ENCODE measurements at regions not wholly inside any gene's neighbourhood (a gene's known extent, or its start where the extent isn't known, plus 50 kb on each side); places are given as distances from the start of the nearest gene placed in this dataset.

GRCh38 chr22:48849219-48849912 lies 978.3 kb downstream of the BRD1 start:
- Histone ChIP-seq H3K4me3 (ENCODE audit: low read depth, low read length) (no peak overlapping the region), H3K36me3 (ENCODE audit: control insufficient read depth, insufficient read depth, low read length) (no peaks in the 10 kb centered on the region), H3K27me3 (ENCODE audit: control insufficient read depth, insufficient read depth, low read length) (no peaks in the 10 kb centered on the region)
- no peak for TF ChIP-seq CTCF (IDR thresholded peaks at IDR 0.05; ENCODE audit: insufficient read depth, low read length, severe bottlenecking)
- no peak for FAIRE-seq
- no peak for DNase-seq (ENCODE audit: low read depth)

- Histone ChIP-seq H3K36me3 (ENCODE audit: control insufficient read depth, insufficient read depth, low read length) (no peaks in the 10 kb centered on the region), H3K27me3 (ENCODE audit: control insufficient read depth, insufficient read depth, low read length) (no peaks in the 10 kb centered on the region), H3K4me3 (ENCODE audit: low read depth, low read length) (no peak overlapping the region)
- DNase-seq (ENCODE audit: low read depth) (no peak), FAIRE-seq (no peak)
- TF ChIP-seq CTCF (IDR thresholded peaks at IDR 0.05; ENCODE audit: insufficient read depth, low read length, severe bottlenecking): no peak
Observed at GRCh38 chr22:48846200-48846599, 981.5 kb downstream of the BRD1 start.

- Histone ChIP-seq H3K4me3 (ENCODE audit: low read depth, low read length) (no peak overlapping the region), H3K36me3 (ENCODE audit: control insufficient read depth, insufficient read depth, low read length) (no peaks in the 10 kb centered on the region), H3K27me3 (ENCODE audit: control insufficient read depth, insufficient read depth, low read length) (no peaks in the 10 kb centered on the region)
- DNase-seq (ENCODE audit: low read depth): no peak
- TF ChIP-seq CTCF (IDR thresholded peaks at IDR 0.05; ENCODE audit: insufficient read depth, low read length, severe bottlenecking): no peak
- no peak for FAIRE-seq
Observed at GRCh38 chr22:48845356-48845936, 982.2 kb downstream of the BRD1 start.

- Histone ChIP-seq H3K36me3 (ENCODE audit: control insufficient read depth, insufficient read depth, low read length) (no peaks in the 10 kb centered on the region), H3K27me3 (ENCODE audit: control insufficient read depth, insufficient read depth, low read length) (no peaks in the 10 kb centered on the region), H3K4me3 (ENCODE audit: low read depth, low read length) (no peak overlapping the region)
- TF ChIP-seq CTCF (IDR thresholded peaks at IDR 0.05; ENCODE audit: insufficient read depth, low read length, severe bottlenecking): no peak
- no peak for FAIRE-seq
- no peak for DNase-seq (ENCODE audit: low read depth)
Observed at GRCh38 chr22:48844056-48844675, 983.5 kb downstream of the BRD1 start.

- H3K27me3 ChIP-seq (ENCODE audit: control insufficient read depth, insufficient read depth, low read length): no peaks in the 10 kb centered on the region
- no peak overlapping the region for H3K4me3 ChIP-seq (ENCODE audit: low read depth, low read length)
- no peaks in the 10 kb centered on the region for H3K36me3 ChIP-seq (ENCODE audit: control insufficient read depth, insufficient read depth, low read length)
- TF ChIP-seq CTCF (IDR thresholded peaks at IDR 0.05; ENCODE audit: insufficient read depth, low read length, severe bottlenecking): no peak
- FAIRE-seq: no peak
- DNase-seq (ENCODE audit: low read depth): no peak
Observed at GRCh38 chr22:48843640-48844039, 984.0 kb downstream of the BRD1 start.

All from bronchial epithelial cell (primary cell).